Lower leg skin (tissue), 4 donors: ENCODE measurements at regions not wholly inside any gene's neighbourhood (a gene's known extent, or its start where the extent isn't known, plus 50 kb on each side); places are given as distances from the start of the nearest gene placed in this dataset.

Experiments
- DNase-seq, 2 donors: peaks; one replicate each; pipeline ENCODE4 v3.0.0-alpha.2; 2019; ENCODE audit warnings: low spot score in 2 of 2
- H3K4me3 ChIP-seq: fragments of 200-600 bp; sonication (generic); 2 replicates; pipeline ENCODE4 v1.5.1; 2017; ENCODE audit warnings: mild to moderate bottlenecking, low read depth; ENCODE audit not compliant: poor library complexity, severe bottlenecking
- CTCF ChIP-seq, 3 donors: fragments of 450-650 bp; IDR thresholded peaks; one replicate each; pipeline ENCODE4 v1.5.1; 2016; ENCODE audit warnings: antibody characterized with exemption in 3 of 3, mild to moderate bottlenecking in 3 of 3, moderate library complexity in 2 of 3
- POLR2A ChIP-seq, 2 donors: fragments of 450-650 bp; IDR thresholded peaks; one replicate each; pipeline ENCODE4 v1.6.1; 2016 to 2017; ENCODE audit warnings: antibody characterized with exemption in 2 of 2, mild to moderate bottlenecking in 1 of 2, moderate library complexity in 1 of 2
- WGBS, 2 donors: methylation state at CpG; one replicate each; pipeline ENCODE4 v1.1.5; 2018; 5-methylcytosine and 5-hydroxymethylcytosine counted together
- intact Hi-C: fragments of 100-400 bp; cut with DNase I; formaldehyde crosslinking; loops from one replicate; pipeline ENCODE4 v1.15.0; 2023; ENCODE audit warnings: low total_unique reads

GRCh38 chr12:46112364-46112763, 122.0 kb upstream of the SCAF11 start:
- intact Hi-C loops = no loop called here
- no peak for DNase-seq
- TF ChIP-seq POLR2A (IDR thresholded peaks at IDR 0.05) (no peak), CTCF (IDR thresholded peaks at IDR 0.05) (no peak)
- no peak overlapping the region for H3K4me3 ChIP-seq

GRCh38 chr12:46111715-46112114, 121.3 kb upstream of the SCAF11 start:
- H3K4me3 ChIP-seq = no peak overlapping the region
- DNase-seq = no peak
- intact Hi-C loops = no loop called here
- TF ChIP-seq POLR2A (IDR thresholded peaks at IDR 0.05) (no peak), CTCF (IDR thresholded peaks at IDR 0.05) (no peak)

GRCh38 chr12:46110928-46111699, 120.7 kb upstream of the SCAF11 start:
- WGBS, 2 donors = 67 to 77% methylated on average over 1 of the region's 1 CpG
- intact Hi-C loops = no loop called here
- no peak for DNase-seq
- no peak overlapping the region for H3K4me3 ChIP-seq
- TF ChIP-seq CTCF (IDR thresholded peaks at IDR 0.05) = no peak
- TF ChIP-seq POLR2A (IDR thresholded peaks at IDR 0.05) = no peak

- 62 to 69% methylated on average over 1 of the region's 1 CpG for WGBS, 2 donors
- H3K4me3 ChIP-seq = no peak overlapping the region
- intact Hi-C loops = no loop called here
- DNase-seq = no peak
- no peak for TF ChIP-seq CTCF (IDR thresholded peaks at IDR 0.05)
- no peak for TF ChIP-seq POLR2A (IDR thresholded peaks at IDR 0.05)
Observed at GRCh38 chr12:46110223-46110611, 119.8 kb upstream of the SCAF11 start.

- intact Hi-C loops = no loop called here
- WGBS, 2 donors = 77 to 83% methylated on average over 9 of the region's 9 CpGs
Observed at GRCh38 chr12:46109343-46110222, 119.2 kb upstream of the SCAF11 start.

More at GRCh38 chr12:46109343-46110222, 119.2 kb upstream of the SCAF11 start:
- no peak for TF ChIP-seq CTCF (IDR thresholded peaks at IDR 0.05)
- no peak for TF ChIP-seq POLR2A (IDR thresholded peaks at IDR 0.05)
- DNase-seq = no peak
- H3K4me3 ChIP-seq = no peak overlapping the region
